LNCaP clone FGC (cell line): ENCODE measurements at regions not wholly inside any gene's neighbourhood (a gene's known extent, or its start where the extent isn't known, plus 50 kb on each side); places are given as distances from the start of the nearest gene placed in this dataset.

Source experiments
- DNase-seq: peaks from one replicate; pipeline ENCODE4 v3.0.0-alpha.2; 2011; ENCODE audit warnings: low read depth
- H3K4me3 ChIP-seq: 2 replicates; pipeline ENCODE4 v1.5.1; 2011; ENCODE audit warnings: mild to moderate bottlenecking, low read depth, low read length, control low read depth
- TF ChIP-seq, protein P1 (sequence below): IDR thresholded peaks from 2 replicates; pipeline ENCODE4 v1.5.1; 2012; ENCODE audit warnings: mild to moderate bottlenecking; ENCODE audit not compliant: control insufficient read depth, insufficient read depth; ENCODE audit errors: extremely low read depth

DNA sequence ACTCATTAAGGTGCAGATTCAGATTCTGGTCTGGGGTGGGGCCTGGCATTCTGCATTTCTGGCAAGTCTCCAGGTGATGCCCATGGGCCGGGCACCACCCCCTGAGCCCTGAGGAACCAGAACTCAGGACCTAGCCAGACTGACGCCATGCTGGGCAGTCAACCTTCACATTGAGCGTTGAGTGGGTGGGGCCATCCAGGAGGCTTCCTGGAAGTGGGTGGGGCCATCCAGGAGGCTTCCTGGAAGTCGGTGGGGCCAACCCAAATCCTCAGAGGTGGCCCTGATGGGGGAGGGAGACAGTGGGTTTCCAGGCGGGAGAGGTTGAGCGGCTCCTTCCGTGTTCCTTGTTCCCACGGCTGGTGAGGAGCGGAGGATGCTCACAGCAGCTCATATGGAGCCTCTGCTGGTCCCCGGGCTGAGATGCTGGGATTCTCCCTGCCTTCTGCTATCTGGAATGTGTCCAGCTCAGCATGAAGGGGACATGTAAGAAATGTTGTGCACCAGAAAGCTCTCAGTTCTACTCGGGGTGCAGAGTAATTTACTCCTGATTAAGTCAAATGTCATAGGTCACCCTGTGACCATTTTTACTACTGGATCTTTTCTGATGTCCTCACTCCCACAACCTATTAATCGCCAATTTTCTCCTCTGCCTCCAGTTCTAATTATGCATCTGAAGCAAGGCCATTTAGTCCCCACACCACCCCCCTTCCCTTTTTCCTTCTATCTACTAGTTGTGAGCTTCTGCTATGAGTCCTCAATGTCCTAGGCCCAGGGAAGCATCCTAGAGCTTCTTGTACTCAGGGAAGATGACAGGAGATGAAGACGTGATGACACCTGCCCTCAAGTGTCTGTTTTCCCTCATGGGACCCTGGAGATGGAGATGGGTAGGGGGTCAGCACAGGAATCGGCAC is 435.4 kb downstream of the PTPRU start:
- no peak for DNase-seq
- TF ChIP-seq, protein P1, sequence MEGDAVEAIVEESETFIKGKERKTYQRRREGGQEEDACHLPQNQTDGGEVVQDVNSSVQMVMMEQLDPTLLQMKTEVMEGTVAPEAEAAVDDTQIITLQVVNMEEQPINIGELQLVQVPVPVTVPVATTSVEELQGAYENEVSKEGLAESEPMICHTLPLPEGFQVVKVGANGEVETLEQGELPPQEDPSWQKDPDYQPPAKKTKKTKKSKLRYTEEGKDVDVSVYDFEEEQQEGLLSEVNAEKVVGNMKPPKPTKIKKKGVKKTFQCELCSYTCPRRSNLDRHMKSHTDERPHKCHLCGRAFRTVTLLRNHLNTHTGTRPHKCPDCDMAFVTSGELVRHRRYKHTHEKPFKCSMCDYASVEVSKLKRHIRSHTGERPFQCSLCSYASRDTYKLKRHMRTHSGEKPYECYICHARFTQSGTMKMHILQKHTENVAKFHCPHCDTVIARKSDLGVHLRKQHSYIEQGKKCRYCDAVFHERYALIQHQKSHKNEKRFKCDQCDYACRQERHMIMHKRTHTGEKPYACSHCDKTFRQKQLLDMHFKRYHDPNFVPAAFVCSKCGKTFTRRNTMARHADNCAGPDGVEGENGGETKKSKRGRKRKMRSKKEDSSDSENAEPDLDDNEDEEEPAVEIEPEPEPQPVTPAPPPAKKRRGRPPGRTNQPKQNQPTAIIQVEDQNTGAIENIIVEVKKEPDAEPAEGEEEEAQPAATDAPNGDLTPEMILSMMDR, result no peak
- no peak overlapping the region for H3K4me3 ChIP-seq

DNA sequence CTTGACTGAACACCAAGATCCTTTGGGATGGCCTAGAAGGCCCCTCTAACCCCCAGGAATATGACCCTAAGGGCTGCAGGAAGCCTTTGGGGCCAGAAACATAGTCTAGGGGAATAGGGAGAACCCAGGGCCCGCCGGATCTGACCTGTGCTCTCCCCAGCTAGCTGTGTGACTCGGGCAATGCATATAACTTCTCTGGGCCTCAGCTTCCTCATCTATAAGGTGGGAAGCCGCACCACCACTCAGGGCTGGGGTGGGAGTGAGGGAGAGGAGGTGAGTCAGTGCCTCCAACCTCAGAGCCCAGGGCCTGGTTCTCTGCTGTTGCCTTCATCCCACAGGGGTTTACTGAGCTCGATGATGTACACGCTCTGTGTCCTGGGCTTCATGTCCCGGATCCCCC is 434.4 kb downstream of the PTPRU start:
- TF ChIP-seq, protein P1, result no peak
- no peak overlapping the region for H3K4me3 ChIP-seq
- no peak for DNase-seq

DNA sequence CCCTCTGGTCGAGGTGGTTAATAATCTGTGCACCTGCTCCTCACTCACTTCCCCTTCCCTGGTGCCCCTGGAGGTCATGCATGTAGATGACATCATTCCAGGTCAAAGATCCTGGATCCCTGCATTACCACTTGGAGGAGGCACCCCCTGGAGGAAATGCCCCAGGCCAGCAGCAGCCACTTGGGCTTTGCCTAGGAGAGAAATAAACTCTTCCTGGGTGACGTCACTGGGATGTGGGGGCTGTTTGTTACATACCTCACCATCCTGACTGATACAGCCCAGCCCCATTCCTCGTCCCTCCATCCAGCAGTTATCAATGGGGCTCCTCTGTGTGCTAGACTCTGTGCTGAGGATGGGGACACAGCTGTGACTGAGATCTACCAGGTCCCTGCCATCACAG is 433.6 kb downstream of the PTPRU start:
- TF ChIP-seq, protein P1, result no peak
- no peak overlapping the region for H3K4me3 ChIP-seq
- no peak for DNase-seq

DNA sequence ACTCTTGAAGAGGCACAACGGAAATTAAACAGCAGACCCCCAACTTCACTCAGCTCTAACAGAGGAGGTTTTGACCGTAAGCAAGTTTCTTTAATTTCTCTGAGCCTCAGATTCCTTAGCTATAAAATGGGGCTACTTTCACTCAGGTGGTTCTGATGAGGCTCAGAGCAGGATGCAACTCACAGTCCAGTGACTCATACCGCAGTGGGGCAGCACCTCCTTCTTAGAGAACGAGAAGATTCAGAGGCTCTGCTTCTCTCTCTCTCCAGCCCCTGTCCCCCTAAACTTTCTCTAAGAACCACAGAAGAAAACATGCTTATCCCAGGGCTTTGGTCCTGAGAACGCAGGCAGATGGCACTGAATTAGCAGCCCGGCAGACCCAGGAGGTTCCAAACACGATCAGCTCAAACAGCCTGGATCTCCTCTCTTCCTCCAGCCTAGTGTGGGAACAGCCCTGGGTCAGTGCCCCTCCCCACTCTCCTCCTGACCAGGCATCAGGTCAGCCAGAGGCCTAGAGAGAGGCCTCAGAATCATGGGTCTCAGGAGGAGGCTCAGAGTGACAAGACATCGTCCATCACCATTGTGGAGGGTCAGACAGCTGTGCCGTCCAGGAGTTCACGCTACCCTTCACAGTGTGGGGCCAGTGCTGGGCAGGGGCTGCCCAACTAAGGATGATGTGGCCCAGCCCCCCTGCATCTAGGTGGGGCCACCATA is 433.0 kb downstream of the PTPRU start:
- TF ChIP-seq, protein P1, result no peak
- no peak for DNase-seq

DNA sequence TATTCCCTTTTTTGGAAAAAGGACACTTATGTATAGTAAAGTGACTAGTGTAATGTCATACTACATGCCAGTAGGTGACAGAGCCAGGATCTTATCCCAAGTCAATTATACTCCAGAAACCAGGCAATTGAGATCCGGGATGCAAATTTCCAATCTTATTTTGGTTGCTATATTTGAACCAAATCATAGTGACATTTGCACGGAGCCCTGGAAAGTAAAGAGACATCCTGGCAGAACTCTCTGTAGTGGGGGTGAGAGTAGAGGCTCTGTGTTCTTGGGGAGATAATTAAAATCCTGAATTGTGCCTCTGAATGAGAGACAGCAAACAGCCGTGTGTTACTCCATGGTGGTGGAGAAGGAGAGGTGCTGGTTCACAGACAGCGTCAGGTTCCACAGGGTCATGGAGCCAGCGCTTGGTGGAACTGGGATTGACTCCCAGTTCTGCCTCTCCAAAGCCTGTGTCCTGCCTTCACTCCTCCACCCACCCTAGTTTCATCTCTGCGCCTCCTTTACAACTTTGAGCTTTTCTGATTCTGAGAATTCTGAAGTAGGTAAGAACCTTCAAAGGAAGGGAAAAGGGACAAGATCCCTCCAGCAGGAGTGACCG is 432.3 kb downstream of the PTPRU start:
- no peak overlapping the region for H3K4me3 ChIP-seq
- TF ChIP-seq, protein P1, result no peak
- no peak for DNase-seq

More for the DNA sequence above, 433.0 kb downstream of the PTPRU start:
- H3K4me3 ChIP-seq, result no peak overlapping the region

DNA sequence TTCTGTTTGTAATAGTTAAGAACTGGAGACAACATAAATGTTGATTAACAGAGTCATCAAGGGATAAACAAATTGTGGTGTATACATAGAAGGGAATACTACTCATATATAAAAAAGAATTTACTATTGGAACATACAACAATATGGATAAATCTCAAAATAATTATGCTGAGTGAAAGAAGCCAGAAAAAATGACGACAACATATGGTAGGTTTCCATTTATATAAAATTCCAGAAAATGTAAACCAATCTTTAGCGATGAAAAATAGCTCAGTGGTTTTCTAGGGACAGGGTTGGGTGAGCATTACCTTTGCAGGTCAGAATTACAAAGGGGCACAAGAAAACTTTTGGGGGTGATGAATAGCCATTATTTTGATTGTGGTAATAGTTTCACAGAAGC is 431.6 kb downstream of the PTPRU start:
- TF ChIP-seq, protein P1, result no peak
- no peak for DNase-seq

More for the DNA sequence above, 431.6 kb downstream of the PTPRU start:
- no peak overlapping the region for H3K4me3 ChIP-seq
